ENCODE measurements at regions not wholly inside any gene's neighbourhood (a gene's known extent, or its start where the extent isn't known, plus 50 kb on each side); places are given as distances from the start of the nearest gene placed in this dataset.

DNA sequence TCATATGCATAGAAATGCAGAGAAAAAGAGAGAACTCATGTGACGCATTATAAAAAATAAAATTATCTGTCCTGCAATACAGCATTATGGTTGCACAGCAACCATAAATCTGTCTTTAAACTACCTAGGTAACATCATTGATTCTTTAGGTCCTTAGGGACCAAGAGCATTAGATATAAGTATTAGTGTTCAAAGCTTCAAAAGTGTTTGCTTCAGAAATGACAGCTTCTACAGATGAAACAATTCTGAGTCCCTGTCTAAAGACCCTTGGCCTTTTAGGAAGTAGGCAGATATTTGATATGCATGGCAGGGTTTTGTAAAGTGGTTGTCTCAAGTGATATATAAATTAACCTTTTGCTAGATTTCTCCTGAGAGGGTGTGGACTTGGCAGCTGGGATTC, 454.2 kb downstream of the GBE1 start:
- TF ChIP-seq, protein P1, sequence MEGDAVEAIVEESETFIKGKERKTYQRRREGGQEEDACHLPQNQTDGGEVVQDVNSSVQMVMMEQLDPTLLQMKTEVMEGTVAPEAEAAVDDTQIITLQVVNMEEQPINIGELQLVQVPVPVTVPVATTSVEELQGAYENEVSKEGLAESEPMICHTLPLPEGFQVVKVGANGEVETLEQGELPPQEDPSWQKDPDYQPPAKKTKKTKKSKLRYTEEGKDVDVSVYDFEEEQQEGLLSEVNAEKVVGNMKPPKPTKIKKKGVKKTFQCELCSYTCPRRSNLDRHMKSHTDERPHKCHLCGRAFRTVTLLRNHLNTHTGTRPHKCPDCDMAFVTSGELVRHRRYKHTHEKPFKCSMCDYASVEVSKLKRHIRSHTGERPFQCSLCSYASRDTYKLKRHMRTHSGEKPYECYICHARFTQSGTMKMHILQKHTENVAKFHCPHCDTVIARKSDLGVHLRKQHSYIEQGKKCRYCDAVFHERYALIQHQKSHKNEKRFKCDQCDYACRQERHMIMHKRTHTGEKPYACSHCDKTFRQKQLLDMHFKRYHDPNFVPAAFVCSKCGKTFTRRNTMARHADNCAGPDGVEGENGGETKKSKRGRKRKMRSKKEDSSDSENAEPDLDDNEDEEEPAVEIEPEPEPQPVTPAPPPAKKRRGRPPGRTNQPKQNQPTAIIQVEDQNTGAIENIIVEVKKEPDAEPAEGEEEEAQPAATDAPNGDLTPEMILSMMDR (IDR thresholded peaks at IDR 0.05): no peak
- no peak for TF ChIP-seq POLR2AphosphoS5 (IDR thresholded peaks at IDR 0.05; ENCODE audit: low read depth, low read length)
- TF ChIP-seq, protein P2, sequence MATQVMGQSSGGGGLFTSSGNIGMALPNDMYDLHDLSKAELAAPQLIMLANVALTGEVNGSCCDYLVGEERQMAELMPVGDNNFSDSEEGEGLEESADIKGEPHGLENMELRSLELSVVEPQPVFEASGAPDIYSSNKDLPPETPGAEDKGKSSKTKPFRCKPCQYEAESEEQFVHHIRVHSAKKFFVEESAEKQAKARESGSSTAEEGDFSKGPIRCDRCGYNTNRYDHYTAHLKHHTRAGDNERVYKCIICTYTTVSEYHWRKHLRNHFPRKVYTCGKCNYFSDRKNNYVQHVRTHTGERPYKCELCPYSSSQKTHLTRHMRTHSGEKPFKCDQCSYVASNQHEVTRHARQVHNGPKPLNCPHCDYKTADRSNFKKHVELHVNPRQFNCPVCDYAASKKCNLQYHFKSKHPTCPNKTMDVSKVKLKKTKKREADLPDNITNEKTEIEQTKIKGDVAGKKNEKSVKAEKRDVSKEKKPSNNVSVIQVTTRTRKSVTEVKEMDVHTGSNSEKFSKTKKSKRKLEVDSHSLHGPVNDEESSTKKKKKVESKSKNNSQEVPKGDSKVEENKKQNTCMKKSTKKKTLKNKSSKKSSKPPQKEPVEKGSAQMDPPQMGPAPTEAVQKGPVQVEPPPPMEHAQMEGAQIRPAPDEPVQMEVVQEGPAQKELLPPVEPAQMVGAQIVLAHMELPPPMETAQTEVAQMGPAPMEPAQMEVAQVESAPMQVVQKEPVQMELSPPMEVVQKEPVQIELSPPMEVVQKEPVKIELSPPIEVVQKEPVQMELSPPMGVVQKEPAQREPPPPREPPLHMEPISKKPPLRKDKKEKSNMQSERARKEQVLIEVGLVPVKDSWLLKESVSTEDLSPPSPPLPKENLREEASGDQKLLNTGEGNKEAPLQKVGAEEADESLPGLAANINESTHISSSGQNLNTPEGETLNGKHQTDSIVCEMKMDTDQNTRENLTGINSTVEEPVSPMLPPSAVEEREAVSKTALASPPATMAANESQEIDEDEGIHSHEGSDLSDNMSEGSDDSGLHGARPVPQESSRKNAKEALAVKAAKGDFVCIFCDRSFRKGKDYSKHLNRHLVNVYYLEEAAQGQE (IDR thresholded peaks at IDR 0.05; ENCODE audit: insufficient read depth in 1 of 2, low read depth in 2 of 2, low read length in 1 of 2): no peak
- TF ChIP-seq SIN3A (IDR thresholded peaks at IDR 0.05; ENCODE audit: borderline replicate concordance, insufficient read depth, low read depth, low read length): no peak

Measured in Panc1 (cell line).